ENCODE measurements at regions not wholly inside any gene's neighbourhood (a gene's known extent, or its start where the extent isn't known, plus 50 kb on each side); places are given as distances from the start of the nearest gene placed in this dataset.

DNA sequence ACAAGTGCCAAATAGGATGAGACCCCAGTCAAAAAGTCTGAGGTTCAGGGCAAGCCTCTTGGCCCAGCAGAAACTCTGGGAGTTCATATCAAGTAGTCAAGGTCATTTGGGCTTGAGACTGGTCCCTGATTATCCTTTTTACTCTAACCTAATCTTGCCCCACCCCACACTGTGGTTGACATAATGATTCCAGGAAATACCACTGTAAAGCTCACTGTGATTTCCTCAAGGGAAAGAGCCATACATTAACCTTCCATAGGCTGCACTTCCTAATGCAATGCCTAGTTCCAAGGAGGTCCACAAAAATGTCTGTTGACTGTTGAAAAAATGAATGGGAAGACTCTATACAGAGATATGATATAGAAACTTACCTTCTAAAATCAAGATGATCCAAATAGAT lies 52.9 kb upstream of the CHCHD3 start:
- TF ChIP-seq, protein P1, sequence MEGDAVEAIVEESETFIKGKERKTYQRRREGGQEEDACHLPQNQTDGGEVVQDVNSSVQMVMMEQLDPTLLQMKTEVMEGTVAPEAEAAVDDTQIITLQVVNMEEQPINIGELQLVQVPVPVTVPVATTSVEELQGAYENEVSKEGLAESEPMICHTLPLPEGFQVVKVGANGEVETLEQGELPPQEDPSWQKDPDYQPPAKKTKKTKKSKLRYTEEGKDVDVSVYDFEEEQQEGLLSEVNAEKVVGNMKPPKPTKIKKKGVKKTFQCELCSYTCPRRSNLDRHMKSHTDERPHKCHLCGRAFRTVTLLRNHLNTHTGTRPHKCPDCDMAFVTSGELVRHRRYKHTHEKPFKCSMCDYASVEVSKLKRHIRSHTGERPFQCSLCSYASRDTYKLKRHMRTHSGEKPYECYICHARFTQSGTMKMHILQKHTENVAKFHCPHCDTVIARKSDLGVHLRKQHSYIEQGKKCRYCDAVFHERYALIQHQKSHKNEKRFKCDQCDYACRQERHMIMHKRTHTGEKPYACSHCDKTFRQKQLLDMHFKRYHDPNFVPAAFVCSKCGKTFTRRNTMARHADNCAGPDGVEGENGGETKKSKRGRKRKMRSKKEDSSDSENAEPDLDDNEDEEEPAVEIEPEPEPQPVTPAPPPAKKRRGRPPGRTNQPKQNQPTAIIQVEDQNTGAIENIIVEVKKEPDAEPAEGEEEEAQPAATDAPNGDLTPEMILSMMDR (conservative IDR thresholded peaks at IDR 0.05) = no peak
- TF ChIP-seq ZFX (IDR thresholded peaks at IDR 0.05) = no peak

All from C4-2B (cell line).